Hematopoietic multipotent progenitor cell treated with erythropoietin and hydrocortisone succinate and interleukin-3 and kit ligand, for 4 days (in vitro differentiated cells): ENCODE measurements at regions not wholly inside any gene's neighbourhood (a gene's known extent, or its start where the extent isn't known, plus 50 kb on each side); places are given as distances from the start of the nearest gene placed in this dataset.
A peak's percentile ranks its signal among the peaks of the same experiment; 100 is the strongest.

Source experiments
- DNase-seq: peaks from one replicate; pipeline ENCODE4 v3.0.0-alpha.2; 2015

GRCh38 chr7:93015101-93015778 is 102.5 kb downstream of the SAMD9 start:
- DNase-seq, result peak; percentile 24

- DNase-seq, result peak; percentile 49
These were observed 103.4 kb downstream of the SAMD9 start for GRCh38 chr7:93014410-93014809.

GRCh38 chr7:93013446-93014061 is 104.2 kb downstream of the SAMD9 start:
- DNase-seq, result peak; percentile 31

- no peak for DNase-seq
These were observed 106.2 kb downstream of the SAMD9 start for GRCh38 chr7:93011351-93012294.

- DNase-seq, result peak; percentile 24
These were observed 108.9 kb downstream of the SAMD9 start for GRCh38 chr7:93008833-93009232.

- peak; percentile 73 for DNase-seq
These were observed 111.2 kb downstream of the SAMD9 start for GRCh38 chr7:93006480-93007095.

GRCh38 chr7:93004906-93005305 is 112.9 kb downstream of the SAMD9 start:
- DNase-seq, result peak; percentile 49

- no peak for DNase-seq
These were observed 120.1 kb downstream of the SAMD9 start for GRCh38 chr7:92997719-92998118.

GRCh38 chr7:92997152-92997551 is 120.6 kb downstream of the SAMD9 start:
- DNase-seq, result no peak

GRCh38 chr7:92994901-92995300 is 122.9 kb downstream of the SAMD9 start:
- peak; percentile 68 for DNase-seq

- DNase-seq, result no peak
These were observed 124.8 kb downstream of the SAMD9 start for GRCh38 chr7:92992932-92993331.

- DNase-seq, result no peak
These were observed 125.3 kb downstream of the SAMD9 start for GRCh38 chr7:92992483-92992882.

- DNase-seq, result no peak
These were observed 126.6 kb downstream of the SAMD9 start for GRCh38 chr7:92991190-92991589.

- peak; percentile 11 for DNase-seq
These were observed 128.7 kb downstream of the SAMD9 start for GRCh38 chr7:92988941-92989545.

- peak; percentile 12 for DNase-seq
These were observed 129.7 kb downstream of the SAMD9 start for GRCh38 chr7:92988051-92988450.

- DNase-seq, result no peak
These were observed 130.2 kb downstream of the SAMD9 start for GRCh38 chr7:92987538-92987937.

- no peak for DNase-seq
These were observed 130.7 kb downstream of the SAMD9 start for GRCh38 chr7:92987095-92987494.

- no peak for DNase-seq
These were observed 134.9 kb downstream of the SAMD9 start for GRCh38 chr7:92982928-92983327.

GRCh38 chr7:92976931-92977330 is 140.6 kb upstream of the CDK6 start:
- no peak for DNase-seq

GRCh38 chr7:92973974-92974373 is 137.6 kb upstream of the CDK6 start:
- DNase-seq, result no peak

GRCh38 chr7:92973293-92973731 is 136.9 kb upstream of the CDK6 start:
- DNase-seq, result no peak

- no peak for DNase-seq
These were observed 136.1 kb upstream of the CDK6 start for GRCh38 chr7:92972441-92972840.

- DNase-seq, result no peak
These were observed 132.7 kb upstream of the CDK6 start for GRCh38 chr7:92969061-92969460.
